Hepatocyte (in vitro differentiated cells): ENCODE measurements at regions not wholly inside any gene's neighbourhood (a gene's known extent, or its start where the extent isn't known, plus 50 kb on each side); places are given as distances from the start of the nearest gene placed in this dataset.
A peak's percentile ranks its signal among the peaks of the same experiment; 100 is the strongest.
"Not testable (repeated sequence)": the region's sequence is repeated elsewhere in the genome, so short reads cannot be mapped to it uniquely, and the experiment has no call there.

Source experiments
- DNase-seq: peaks from one replicate; pipeline ENCODE4 v3.0.0-alpha.2; 2016; ENCODE audit warnings: low spot score
- H2AFZ ChIP-seq: fragments of 200-600 bp; sonication (generic); 2 replicates; pipeline ENCODE4 v1.6.0; 2016; ENCODE audit warnings: antibody characterized with exemption, mild to moderate bottlenecking
- H3K27ac ChIP-seq: fragments of 200-600 bp; sonication (generic); 2 replicates; pipeline ENCODE4 v1.5.1; 2016; ENCODE audit warnings: mild to moderate bottlenecking
- H3K27me3 ChIP-seq: fragments of 200-600 bp; sonication (generic); 2 replicates; pipeline ENCODE4 v1.6.1; 2016
- H3K36me3 ChIP-seq: fragments of 200-600 bp; sonication (generic); replicated peaks from 2 replicates; pipeline ENCODE4 v1.5.1; 2016; ENCODE audit warnings: low read depth; ENCODE audit not compliant: insufficient read depth
- H3K4me1 ChIP-seq: fragments of 200-600 bp; sonication (generic); 2 replicates; pipeline ENCODE4 v1.5.1; 2016; ENCODE audit warnings: mild to moderate bottlenecking, moderate library complexity; ENCODE audit not compliant: insufficient read depth
- H3K4me2 ChIP-seq: fragments of 200-600 bp; sonication (generic); 2 replicates; pipeline ENCODE4 v1.6.0; 2016
- H3K4me3 ChIP-seq: fragments of 200-600 bp; sonication (generic); 2 replicates; pipeline ENCODE4 v1.5.1; 2016; ENCODE audit warnings: mild to moderate bottlenecking
- H3K79me2 ChIP-seq: fragments of 200-600 bp; sonication (generic); 2 replicates; pipeline ENCODE4 v1.6.0; 2017; ENCODE audit warnings: mild to moderate bottlenecking
- H3K9me2 ChIP-seq: fragments of 200-600 bp; sonication (generic); replicated peaks from 2 replicates; pipeline ENCODE4 v1.6.0; 2017; ENCODE audit warnings: mild to moderate bottlenecking; ENCODE audit not compliant: insufficient read depth
- H3K9me3 ChIP-seq: fragments of 200-600 bp; sonication (generic); 2 replicates; pipeline ENCODE4 v1.5.1; 2016; ENCODE audit warnings: low read depth, mild to moderate bottlenecking
- H4K20me1 ChIP-seq: fragments of 200-600 bp; sonication (generic); 2 replicates; pipeline ENCODE4 v1.6.0; 2016; ENCODE audit warnings: mild to moderate bottlenecking; ENCODE audit not compliant: insufficient read depth, poor library complexity, severe bottlenecking
- EZH2 ChIP-seq: fragments of 200-600 bp; sonication (generic); IDR thresholded peaks from 2 replicates; pipeline ENCODE4 v1.6.1; 2016; ENCODE audit warnings: antibody characterized with exemption, mild to moderate bottlenecking, borderline replicate concordance
- EZH2phosphoT487 ChIP-seq: fragments of 200-600 bp; sonication (generic); IDR thresholded peaks from one replicate; pipeline ENCODE4 v1.6.1; 2018; ENCODE audit warnings: antibody characterized with exemption, mild to moderate bottlenecking, low read depth, moderate library complexity; ENCODE audit not compliant: unreplicated experiment, severe bottlenecking
- WGBS: methylation state at CpG from one replicate; pipeline ENCODE4 v1.1.6; 2016; ENCODE audit warnings: low lambda C conversion rate; ENCODE audit errors: missing lambda C conversion rate; 5-methylcytosine and 5-hydroxymethylcytosine counted together
- TF ChIP-seq, protein P1 (sequence below): fragments of 200-600 bp; sonication (generic); IDR thresholded peaks from 2 replicates; pipeline ENCODE4 v1.5.1; 2016; ENCODE audit warnings: antibody characterized with exemption, mild to moderate bottlenecking; ENCODE audit not compliant: poor library complexity

GRCh38 chr6:78380541-78380940, 486.8 kb upstream of the IRAK1BP1 start:
- no peaks in the 10 kb centered on the region for H3K4me1 ChIP-seq

GRCh38 chr6:78383968-78384367, 483.4 kb upstream of the IRAK1BP1 start:
- WGBS = 41% methylated on average over 2 of the region's 2 CpGs
- Histone ChIP-seq H3K4me3 (no peak overlapping the region), H2AFZ (no peak overlapping the region), H3K27ac (no peak overlapping the region), H3K4me1 (no peaks in the 10 kb centered on the region), H3K36me3 (no peaks in the 10 kb centered on the region), H3K27me3 (no peaks in the 10 kb centered on the region), H3K79me2 (no peaks in the 10 kb centered on the region), H3K4me2 (no peak overlapping the region), H3K9me2 (no peaks in the 10 kb centered on the region), H3K9me3 (no peaks in the 10 kb centered on the region), H4K20me1 (no peaks in the 10 kb centered on the region)
- TF ChIP-seq EZH2phosphoT487 = no peak
- TF ChIP-seq, protein P1, sequence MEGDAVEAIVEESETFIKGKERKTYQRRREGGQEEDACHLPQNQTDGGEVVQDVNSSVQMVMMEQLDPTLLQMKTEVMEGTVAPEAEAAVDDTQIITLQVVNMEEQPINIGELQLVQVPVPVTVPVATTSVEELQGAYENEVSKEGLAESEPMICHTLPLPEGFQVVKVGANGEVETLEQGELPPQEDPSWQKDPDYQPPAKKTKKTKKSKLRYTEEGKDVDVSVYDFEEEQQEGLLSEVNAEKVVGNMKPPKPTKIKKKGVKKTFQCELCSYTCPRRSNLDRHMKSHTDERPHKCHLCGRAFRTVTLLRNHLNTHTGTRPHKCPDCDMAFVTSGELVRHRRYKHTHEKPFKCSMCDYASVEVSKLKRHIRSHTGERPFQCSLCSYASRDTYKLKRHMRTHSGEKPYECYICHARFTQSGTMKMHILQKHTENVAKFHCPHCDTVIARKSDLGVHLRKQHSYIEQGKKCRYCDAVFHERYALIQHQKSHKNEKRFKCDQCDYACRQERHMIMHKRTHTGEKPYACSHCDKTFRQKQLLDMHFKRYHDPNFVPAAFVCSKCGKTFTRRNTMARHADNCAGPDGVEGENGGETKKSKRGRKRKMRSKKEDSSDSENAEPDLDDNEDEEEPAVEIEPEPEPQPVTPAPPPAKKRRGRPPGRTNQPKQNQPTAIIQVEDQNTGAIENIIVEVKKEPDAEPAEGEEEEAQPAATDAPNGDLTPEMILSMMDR = no peak
- no peak for DNase-seq

More at GRCh38 chr6:78380541-78380940, 486.8 kb upstream of the IRAK1BP1 start:
- no peak overlapping the region for H2AFZ ChIP-seq
- no peaks in the 10 kb centered on the region for H3K36me3 ChIP-seq
- H3K79me2 ChIP-seq = no peaks in the 10 kb centered on the region
- H3K9me2 ChIP-seq = no peaks in the 10 kb centered on the region
- H3K27ac ChIP-seq = no peak overlapping the region
- H3K4me3 ChIP-seq = no peak overlapping the region
- TF ChIP-seq, protein P1 = no peak
- TF ChIP-seq EZH2phosphoT487 (no peak), EZH2 (no peak)
- H3K27me3 ChIP-seq = no peaks in the 10 kb centered on the region
- no peaks in the 10 kb centered on the region for H4K20me1 ChIP-seq
- no peaks in the 10 kb centered on the region for H3K9me3 ChIP-seq
- 88% methylated on average over 2 of the region's 2 CpGs for WGBS
- no peak overlapping the region for H3K4me2 ChIP-seq
- DNase-seq = no peak

- H3K27me3 ChIP-seq, H3K4me1 ChIP-seq, H3K4me3 ChIP-seq, H3K79me2 ChIP-seq, H3K9me2 ChIP-seq, H3K4me2 ChIP-seq, H2AFZ ChIP-seq, H4K20me1 ChIP-seq, DNase-seq, H3K27ac ChIP-seq, H3K36me3 ChIP-seq, H3K9me3 ChIP-seq: not testable (repeated sequence)
- WGBS = 96% methylated on average over 2 of the region's 2 CpGs
Observed at GRCh38 chr6:78386854-78387253, 480.5 kb upstream of the IRAK1BP1 start.

DNA sequence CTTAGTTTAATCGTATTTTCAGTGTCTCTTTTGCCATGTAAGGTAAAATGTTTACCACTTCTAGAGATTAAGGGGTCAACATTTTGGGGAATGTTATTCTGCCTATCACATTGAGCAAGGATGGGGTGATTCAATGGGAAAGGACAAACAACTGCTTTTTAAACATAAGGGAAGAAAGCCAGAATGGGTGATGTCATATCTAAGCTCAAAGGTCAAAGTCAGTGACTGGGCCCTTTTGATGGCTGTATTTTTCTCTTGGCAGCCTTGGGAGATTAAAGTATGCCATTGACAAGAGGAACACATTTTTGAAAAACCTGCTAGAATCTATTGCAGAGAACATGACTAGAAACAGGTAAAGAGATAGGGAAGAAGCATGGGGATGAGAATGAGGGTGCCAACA, 477.3 kb upstream of the IRAK1BP1 start:
- Histone ChIP-seq H2AFZ (no peak overlapping the region), H3K36me3 (no peaks in the 10 kb centered on the region), H3K4me1 (no peaks in the 10 kb centered on the region), H3K79me2 (no peaks in the 10 kb centered on the region), H4K20me1 (no peaks in the 10 kb centered on the region), H3K27me3 (no peaks in the 10 kb centered on the region), H3K9me3 (no peaks in the 10 kb centered on the region), H3K9me2 (no peaks in the 10 kb centered on the region), H3K4me3 (no peak overlapping the region), H3K27ac (no peak overlapping the region), H3K4me2 (no peak overlapping the region)
- 82% methylated on average over 1 of the region's 1 CpG for WGBS
- peak; percentile 6 for DNase-seq
- TF ChIP-seq, protein P1 = no peak
- TF ChIP-seq EZH2phosphoT487 (no peak), EZH2 (no peak)
